ENCODE measurements at regions not wholly inside any gene's neighbourhood (a gene's known extent, or its start where the extent isn't known, plus 50 kb on each side); places are given as distances from the start of the nearest gene placed in this dataset.
"Not testable (repeated sequence)": the region's sequence is repeated elsewhere in the genome, so short reads cannot be mapped to it uniquely, and the experiment has no call there.

DNA sequence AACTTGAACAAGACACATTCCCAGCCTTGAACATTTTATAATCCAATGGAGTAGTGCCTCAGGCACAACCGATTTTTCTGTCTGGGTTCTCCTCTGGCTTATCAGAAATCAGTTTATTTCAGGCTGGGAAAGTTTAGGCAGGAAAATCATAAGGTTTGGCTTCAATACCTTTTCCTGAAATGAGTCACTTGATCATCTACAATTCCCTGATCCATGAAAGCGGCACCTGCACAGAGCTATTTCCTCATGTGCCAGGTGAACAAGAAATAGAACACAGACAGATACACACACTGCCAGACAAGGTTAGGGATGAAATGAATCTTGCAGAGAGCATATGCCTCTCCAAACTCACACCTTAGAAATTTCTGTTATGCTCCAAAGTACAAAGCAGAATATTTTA is 106.7 kb upstream of the OR9G4 start:
- DNase-seq, result no peak

DNA sequence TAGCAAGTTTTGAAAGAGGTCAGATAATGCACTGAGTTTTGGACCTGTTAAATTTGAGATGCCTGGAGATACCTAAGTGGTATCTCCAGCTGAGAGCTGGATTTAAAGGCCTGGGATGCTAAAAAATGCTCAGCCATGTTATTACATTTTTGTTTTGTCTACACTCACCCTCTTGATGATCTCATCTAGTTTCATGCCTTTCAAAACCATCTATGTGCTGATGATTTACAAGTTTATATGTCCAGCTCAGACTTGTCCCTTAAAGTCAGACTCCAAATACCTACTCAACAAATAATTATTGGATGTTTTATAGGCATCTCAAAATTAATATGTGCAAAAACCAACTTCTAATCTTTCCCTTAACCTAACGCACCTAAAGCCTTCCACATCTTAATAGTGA is 103.6 kb upstream of the OR9G4 start:
- DNase-seq, result no peak

- no peak for DNase-seq
These were observed 101.4 kb upstream of the OR9G4 start for GRCh38 chr11:56849852-56850251.

- DNase-seq, result no peak
These were observed 100.8 kb upstream of the OR9G4 start for GRCh38 chr11:56849250-56849649.

DNA sequence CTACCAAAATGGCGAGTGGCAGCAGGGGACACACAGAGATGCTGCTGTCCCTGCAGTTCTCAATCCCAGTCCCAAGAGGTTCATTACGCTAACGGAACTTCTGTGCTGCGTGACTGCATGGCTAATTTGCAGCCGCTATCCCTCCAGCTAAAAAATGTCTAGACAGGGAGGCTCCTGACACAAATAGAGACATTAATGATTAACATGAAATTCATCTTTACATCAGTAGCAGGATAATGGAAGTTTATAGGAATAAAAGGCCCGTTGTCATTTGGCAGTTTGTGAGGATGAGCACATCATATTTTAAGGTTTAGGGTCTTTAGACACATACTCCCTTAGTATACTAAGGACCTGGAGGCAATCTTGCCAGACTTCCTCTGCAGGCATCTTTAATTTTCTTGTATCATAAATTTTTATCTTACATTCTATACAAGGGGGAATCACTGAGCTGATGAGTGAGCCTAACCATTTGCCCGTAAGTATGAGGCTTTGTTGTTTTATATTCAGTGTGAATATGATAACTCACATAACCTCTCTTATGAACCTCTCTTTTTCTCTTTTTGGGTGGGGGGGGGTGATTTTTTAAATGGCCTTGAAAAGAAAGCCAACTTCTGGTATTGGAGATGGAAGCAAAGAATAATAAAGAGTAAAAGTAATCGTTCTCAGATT is 99.8 kb upstream of the OR9G4 start:
- DNase-seq, result no peak

DNA sequence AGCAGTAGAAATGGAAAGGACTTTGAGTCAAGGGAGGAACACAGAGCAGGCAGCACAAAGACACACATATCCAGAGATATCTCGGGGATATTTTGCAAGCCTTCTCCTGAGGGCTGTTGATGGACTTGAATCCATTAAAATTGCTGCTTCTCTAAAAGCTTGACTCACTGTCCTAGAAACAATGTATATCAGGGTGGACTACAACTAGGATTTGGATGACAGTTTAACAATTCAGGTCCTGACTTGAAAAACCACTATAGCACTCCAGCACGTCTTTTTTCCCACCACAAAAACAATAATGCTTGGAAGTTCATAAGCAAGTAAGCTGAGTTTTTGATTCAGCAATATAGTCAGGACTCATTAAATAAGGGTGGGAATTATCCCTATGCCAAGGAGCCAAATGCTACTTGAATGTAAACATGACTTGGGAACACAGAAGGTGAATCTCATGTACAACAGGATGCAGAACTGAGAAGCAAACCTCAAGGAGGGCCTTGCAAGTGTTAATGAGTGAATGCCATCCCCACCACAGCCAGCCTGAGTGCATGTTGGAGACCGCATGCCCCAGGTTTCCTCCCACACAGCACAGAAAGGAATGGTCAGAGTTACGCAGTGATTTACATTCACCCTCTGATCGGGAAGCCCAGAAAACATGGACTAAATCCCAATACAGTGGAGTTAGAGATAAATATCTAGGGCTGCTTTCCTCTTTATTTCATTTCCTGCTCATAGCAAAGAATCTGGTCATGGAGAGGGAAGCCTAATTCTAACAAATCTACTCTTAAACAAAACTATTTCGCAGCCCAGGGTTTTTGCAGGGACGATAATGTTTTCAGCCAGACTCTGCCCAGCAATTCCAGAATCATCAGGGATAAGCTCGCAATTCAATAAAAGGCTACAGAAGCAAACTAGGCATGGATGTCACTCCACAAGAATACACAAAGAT is 98.4 kb upstream of the OR9G4 start:
- DNase-seq, result no peak

DNA sequence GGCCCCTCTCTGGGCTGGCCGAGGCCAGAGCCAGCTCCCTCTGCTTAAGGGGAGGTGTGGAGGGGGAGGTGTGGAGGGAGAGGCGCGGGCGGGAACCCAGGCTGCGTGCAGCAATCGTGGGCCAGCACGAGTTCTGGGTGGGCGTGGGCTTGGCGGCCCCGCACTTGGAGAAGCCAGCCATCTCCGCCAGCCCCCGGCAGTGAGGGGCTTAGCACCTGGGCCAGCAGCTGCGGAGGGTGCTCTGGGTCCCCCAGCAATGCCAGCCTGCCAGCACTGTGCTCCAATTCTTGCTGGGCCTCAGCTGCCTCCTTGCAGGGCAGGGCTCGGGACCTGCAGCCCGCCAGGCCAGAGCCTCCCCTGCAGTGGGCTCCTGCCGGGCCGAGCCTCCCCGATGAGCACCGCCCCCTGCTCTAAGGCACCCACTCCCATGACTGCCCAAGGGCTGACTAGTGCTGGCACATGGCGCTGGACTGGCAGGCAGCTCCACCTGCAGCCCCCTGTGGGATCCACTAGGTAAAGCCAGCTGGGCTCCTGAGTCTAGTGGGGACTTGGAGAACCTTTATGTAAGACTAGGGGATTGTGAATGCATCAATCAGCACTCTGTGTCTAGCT is 96.7 kb upstream of the OR9G4 start:
- no peak for DNase-seq

DNA sequence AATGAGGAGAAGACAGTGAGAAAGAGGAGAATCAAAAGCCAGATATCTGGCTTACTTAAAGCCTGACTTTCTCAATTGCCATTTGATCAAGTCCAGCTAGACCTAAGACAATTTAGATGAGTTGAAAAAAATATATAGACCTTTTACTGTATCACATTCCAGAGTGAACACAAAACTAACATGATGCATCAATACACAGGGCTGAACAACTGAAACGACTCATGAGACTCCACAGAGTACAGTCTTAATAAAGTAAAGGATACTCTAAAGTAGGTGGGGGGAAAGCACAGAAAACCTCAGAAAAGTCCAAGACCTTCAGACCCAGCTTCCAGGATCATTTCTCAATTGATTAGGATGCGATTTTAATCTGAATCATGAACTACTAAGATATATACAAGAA is 95.3 kb upstream of the OR9G4 start:
- no peak for DNase-seq

DNA sequence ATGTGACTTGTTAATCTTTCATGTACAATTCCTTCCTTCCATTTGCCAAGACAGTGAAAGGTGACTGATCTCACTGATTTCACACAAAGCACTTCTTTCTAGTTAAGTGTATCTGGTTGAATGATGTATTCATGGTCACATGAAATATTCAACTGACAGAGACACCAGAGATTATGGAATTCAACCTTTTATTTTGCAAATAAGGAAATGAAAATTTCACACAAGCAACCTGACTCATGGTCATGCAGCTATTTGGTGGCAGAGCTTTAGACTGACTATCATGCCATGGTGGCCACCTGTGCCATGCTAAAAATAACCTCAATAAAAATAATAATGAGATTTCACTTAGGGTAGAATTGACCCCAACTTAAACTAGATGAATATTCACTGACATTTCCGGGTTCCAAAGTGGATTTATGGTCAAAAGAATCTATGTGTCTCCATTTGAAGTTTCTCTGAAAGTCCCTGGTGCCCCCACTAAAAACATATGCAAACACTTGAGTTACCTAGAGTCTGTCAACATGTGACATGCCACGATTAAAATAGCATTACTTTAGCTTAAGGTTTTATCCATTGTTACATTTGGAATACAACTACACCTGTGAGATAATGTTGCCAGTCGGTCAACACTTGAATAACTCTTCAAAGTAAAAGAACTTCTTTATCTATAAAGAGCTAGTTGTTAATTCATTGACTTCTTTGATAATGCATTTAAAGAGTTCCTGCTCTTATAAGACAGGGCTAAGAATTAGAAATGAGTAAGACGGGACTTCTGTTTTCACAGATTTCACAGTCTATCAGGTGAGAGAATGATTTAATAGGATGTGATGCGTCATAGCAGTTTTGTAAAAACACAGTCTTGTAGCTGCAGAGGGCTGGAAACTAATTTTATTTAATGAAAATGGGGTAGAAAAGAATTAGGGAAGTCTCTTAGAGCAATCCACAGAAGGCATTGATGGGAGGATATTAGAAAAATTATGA is 94.6 kb upstream of the OR9G4 start:
- no peak for DNase-seq

GRCh38 chr11:56841210-56841810 is 92.8 kb upstream of the OR9G4 start:
- DNase-seq, result peak; percentile 42

DNA sequence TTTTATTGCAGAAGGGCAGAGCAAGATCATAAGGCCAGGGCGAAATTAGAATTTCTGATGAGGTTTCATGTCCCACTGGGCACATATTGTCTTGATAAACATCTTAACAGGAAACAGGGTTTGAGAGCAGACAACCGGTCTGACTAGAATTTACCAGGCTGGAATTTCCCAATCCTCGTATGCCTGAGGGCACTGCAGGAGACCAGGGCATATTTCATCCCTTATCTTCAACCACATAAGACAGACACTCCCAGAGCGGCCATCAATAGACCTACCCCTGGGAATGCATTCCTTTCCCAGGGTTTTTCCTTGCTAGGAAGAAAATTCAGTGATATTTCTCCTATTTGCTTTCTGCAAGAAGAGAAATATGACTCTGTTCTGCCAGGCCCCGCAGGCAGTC is 78.9 kb upstream of the OR9G4 start:
- DNase-seq, result not testable (repeated sequence)

- no peak for DNase-seq
These were observed 71.4 kb upstream of the OR9G4 start for GRCh38 chr11:56819916-56820315.

DNA sequence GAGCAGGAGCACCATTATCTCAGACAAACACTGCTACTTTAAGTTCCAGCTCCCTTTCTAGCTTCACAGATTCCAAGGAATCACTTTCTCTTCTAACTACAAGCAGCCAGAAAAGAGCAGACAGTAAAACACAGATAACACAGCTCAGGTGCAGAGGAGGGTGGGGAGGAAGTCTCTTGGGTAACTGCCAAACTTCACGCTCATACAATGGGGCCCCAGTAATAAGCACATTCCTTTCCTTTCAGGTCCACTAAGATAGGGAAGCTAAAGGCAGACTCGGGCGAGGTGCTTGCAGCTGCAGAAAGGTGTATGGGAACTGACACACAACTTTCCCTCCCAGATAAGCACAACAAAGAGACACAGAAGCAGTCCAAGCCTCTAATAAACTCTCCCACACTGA is 69.2 kb upstream of the OR9G4 start:
- DNase-seq, result no peak

GRCh38 chr11:56816259-56816658 is 67.8 kb upstream of the OR9G4 start:
- no peak for DNase-seq

DNA sequence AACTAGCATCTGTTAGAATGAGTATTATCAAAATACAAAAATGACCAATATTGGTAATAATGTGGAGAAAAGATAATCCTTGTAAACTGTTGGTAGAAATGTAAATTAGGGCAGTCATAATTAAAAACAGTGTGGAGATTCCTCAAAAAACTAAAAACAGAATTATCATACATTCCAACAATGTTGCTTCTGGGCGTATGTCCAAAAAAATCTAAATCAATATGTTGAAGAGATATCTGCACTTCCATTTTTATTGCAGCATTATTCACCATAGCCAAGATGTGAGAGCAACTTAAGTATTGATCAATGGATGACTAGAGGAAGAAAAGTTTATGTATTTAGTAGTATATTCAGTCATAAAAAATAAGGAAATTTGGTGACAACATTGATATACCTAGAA is 59.8 kb upstream of the OR9G4 start:
- DNase-seq, result no peak

DNA sequence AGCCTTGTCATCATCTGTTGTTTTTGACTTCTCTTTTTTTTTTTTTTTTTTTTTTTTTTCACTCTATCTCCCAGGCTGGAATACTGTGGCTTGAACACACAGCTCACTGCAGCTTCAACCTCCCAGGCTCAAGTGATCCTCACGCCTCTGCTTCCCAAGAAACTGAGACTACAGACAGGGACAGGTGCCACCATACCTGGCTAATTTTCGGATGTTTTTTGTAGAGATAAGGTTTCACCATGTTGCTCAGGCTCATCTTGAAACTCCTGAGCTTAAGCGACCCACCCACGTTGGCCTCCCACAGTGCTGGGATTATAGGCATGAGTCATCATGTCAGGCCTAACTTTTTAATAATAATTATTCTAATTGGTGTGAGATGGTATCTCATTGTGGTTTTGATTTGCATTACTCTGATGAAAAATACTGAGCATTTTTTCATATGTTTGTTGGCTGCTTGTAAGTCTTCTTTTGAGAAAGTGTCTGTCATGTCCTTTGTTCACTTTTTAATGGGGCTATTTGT is 51.3 kb upstream of the OR9G4 start:
- DNase-seq, result no peak

All from HCEC 1CT (cell line).